Fibroblast of mammary gland (primary cell): ENCODE measurements at regions not wholly inside any gene's neighbourhood (a gene's known extent, or its start where the extent isn't known, plus 50 kb on each side); places are given as distances from the start of the nearest gene placed in this dataset.
A peak's percentile ranks its signal among the peaks of the same experiment; 100 is the strongest.
"Not testable (repeated sequence)": the region's sequence is repeated elsewhere in the genome, so short reads cannot be mapped to it uniquely, and the experiment has no call there.

Experiments used
- DNase-seq: peaks from one replicate; pipeline ENCODE4 v3.0.0-alpha.2; 2010; ENCODE audit warnings: low read depth
- H3K4me3 ChIP-seq: 2 replicates; pipeline ENCODE4 v1.5.1; 2011; ENCODE audit warnings: low read depth, mild to moderate bottlenecking, low read length, moderate library complexity; ENCODE audit not compliant: control insufficient read depth
- TF ChIP-seq, protein P1 (sequence below): conservative IDR thresholded peaks from 2 replicates; pipeline ENCODE4 v1.5.1; 2011; ENCODE audit warnings: low read depth, low read length, inconsistent platforms; ENCODE audit not compliant: control insufficient read depth, insufficient read depth

- TF ChIP-seq, protein P1, sequence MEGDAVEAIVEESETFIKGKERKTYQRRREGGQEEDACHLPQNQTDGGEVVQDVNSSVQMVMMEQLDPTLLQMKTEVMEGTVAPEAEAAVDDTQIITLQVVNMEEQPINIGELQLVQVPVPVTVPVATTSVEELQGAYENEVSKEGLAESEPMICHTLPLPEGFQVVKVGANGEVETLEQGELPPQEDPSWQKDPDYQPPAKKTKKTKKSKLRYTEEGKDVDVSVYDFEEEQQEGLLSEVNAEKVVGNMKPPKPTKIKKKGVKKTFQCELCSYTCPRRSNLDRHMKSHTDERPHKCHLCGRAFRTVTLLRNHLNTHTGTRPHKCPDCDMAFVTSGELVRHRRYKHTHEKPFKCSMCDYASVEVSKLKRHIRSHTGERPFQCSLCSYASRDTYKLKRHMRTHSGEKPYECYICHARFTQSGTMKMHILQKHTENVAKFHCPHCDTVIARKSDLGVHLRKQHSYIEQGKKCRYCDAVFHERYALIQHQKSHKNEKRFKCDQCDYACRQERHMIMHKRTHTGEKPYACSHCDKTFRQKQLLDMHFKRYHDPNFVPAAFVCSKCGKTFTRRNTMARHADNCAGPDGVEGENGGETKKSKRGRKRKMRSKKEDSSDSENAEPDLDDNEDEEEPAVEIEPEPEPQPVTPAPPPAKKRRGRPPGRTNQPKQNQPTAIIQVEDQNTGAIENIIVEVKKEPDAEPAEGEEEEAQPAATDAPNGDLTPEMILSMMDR, result no peak
- no peak for DNase-seq
- no peak overlapping the region for H3K4me3 ChIP-seq
Observed at GRCh38 chr1:81738875-81739274, 61.9 kb upstream of the ADGRL2 start.

DNA sequence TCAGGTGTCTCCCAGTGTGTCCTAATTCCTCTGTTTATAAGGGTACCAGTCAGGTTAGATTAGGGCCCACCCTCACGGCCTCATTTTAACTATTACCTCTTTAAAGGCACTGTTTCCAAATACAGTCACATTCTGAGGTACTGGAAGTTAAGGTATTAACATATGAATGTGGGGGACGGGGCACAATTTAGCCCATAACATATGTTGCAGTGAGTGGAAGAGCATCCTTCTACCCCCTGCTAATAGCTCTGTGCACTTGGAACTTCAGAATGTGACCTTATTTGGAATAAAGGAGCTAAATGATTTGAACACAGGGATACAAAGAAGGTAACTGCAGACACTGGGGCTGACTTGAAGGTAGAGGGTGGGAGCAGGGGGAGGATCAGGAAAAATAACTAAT is 67.3 kb upstream of the ADGRL2 start:
- no peak overlapping the region for H3K4me3 ChIP-seq
- no peak for DNase-seq
- TF ChIP-seq, protein P1, result no peak

- peak; percentile 3 for DNase-seq
- TF ChIP-seq, protein P1, result no peak
Observed at GRCh38 chr1:81731989-81732388, 68.7 kb upstream of the ADGRL2 start.

GRCh38 chr1:81730881-81731280 is 69.9 kb upstream of the ADGRL2 start:
- no peak overlapping the region for H3K4me3 ChIP-seq
- DNase-seq, result no peak
- TF ChIP-seq, protein P1, result no peak

More at GRCh38 chr1:81731989-81732388, 68.7 kb upstream of the ADGRL2 start:
- H3K4me3 ChIP-seq, result no peak overlapping the region

DNA sequence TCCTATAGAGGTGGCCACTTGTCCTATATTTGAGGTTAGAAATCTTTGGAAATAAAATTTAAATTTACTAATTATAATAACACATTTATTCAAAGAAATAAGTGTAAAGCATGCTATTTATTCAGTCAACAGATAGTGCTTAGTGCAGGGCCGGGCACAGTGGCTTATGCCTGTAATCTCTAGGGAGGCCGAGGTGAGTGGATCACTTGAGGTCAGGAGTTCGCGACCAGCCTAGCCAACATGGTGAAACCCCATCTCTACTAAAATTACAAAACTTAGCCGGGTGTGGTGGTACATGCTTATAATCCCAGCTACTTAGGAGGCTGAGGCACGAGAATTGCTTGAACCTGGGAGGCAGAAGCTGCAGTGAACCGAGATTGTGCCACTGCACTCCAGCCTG is 70.4 kb upstream of the ADGRL2 start:
- not testable (repeated sequence) for DNase-seq, H3K4me3 ChIP-seq

GRCh38 chr1:81729818-81730217 is 70.9 kb upstream of the ADGRL2 start:
- H3K4me3 ChIP-seq, result no peak overlapping the region
- TF ChIP-seq, protein P1, result no peak

DNA sequence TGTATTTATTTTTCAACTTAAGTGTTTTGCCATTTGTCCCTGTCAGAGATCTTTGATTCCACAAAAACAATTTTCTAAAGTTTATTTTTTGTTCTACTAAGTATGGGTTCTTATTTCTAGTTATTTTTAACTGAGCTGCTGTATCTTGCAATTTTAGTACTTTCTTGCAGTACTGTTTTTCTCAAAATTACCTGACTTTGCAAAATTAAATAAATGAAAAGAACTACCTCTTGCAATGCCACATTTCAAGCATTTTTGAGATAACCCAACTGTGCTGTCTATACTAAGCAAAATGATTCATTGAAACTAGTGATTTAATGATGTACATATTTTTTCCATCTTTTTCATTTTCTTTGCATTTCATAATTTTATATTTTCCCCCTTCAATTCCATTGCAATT is 71.5 kb upstream of the ADGRL2 start:
- TF ChIP-seq, protein P1, result no peak
- DNase-seq, result no peak
- H3K4me3 ChIP-seq, result no peak overlapping the region

More at GRCh38 chr1:81729818-81730217, 70.9 kb upstream of the ADGRL2 start:
- DNase-seq, result no peak
